DND-41 (cell line): ENCODE measurements at regions not wholly inside any gene's neighbourhood (a gene's known extent, or its start where the extent isn't known, plus 50 kb on each side); places are given as distances from the start of the nearest gene placed in this dataset.

Source experiments
- ATAC-seq: fragments of 200-7000 bp; cut with Tn5 transposase; 3 replicates; pipeline ENCODE4 v1.9.1; 2021; ENCODE audit warnings: low read depth; ENCODE audit not compliant: insufficient read depth
- DNase-seq: peaks from one replicate; pipeline ENCODE4 v3.0.0-alpha.2; 2020
- H2AFZ ChIP-seq: 2 replicates; pipeline ENCODE4 v1.6.0; 2012; ENCODE audit warnings: low read depth, low read length
- H3K27ac ChIP-seq: 2 replicates; pipeline ENCODE4 v1.5.1; 2012; ENCODE audit warnings: low read length, inconsistent platforms
- H3K27me3 ChIP-seq: fragments of 200-600 bp; sonication (generic); 2 replicates; pipeline ENCODE4 v1.6.0; 2012; ENCODE audit warnings: low read length, mild to moderate bottlenecking, inconsistent platforms; ENCODE audit not compliant: insufficient read depth, poor library complexity
- H3K36me3 ChIP-seq: 2 replicates; pipeline ENCODE4 v1.5.1; 2012; ENCODE audit warnings: low read length, inconsistent platforms; ENCODE audit not compliant: insufficient read depth
- H3K4me1 ChIP-seq: 2 replicates; pipeline ENCODE4 v1.5.1; 2012; ENCODE audit warnings: mild to moderate bottlenecking, low read length; ENCODE audit not compliant: insufficient read depth
- H3K4me2 ChIP-seq: 2 replicates; pipeline ENCODE4 v1.6.0; 2012; ENCODE audit warnings: mild to moderate bottlenecking, moderate library complexity, low read length, inconsistent platforms; ENCODE audit not compliant: insufficient read depth
- H3K4me3 ChIP-seq, 2 experiments: fragments of 200-600 bp in 1 of 2; shearing (Covaris generic) in 1 of 2; 2 replicates each; pipeline ENCODE4 v1.5.1; 2012 to 2016; ENCODE audit warnings: inconsistent platforms in 2 of 2, low read length in 2 of 2, mild to moderate bottlenecking in 2 of 2, low read depth in 1 of 2, moderate library complexity in 1 of 2
- H3K79me2 ChIP-seq: 2 replicates; pipeline ENCODE4 v1.6.0; 2012; ENCODE audit warnings: low read length, inconsistent platforms; ENCODE audit not compliant: insufficient read depth
- H3K9ac ChIP-seq: 2 replicates; pipeline ENCODE4 v1.6.0; 2012; ENCODE audit warnings: low read depth, mild to moderate bottlenecking, inconsistent platforms, low read length, moderate library complexity
- H3K9me3 ChIP-seq: 2 replicates; pipeline ENCODE4 v1.5.1; 2012; ENCODE audit warnings: low read length, moderate library complexity, mild to moderate bottlenecking, inconsistent platforms; ENCODE audit not compliant: insufficient read depth, severe bottlenecking
- H4K20me1 ChIP-seq: 2 replicates; pipeline ENCODE4 v1.6.0; 2012; ENCODE audit warnings: low read length; ENCODE audit not compliant: insufficient read depth
- EZH2 ChIP-seq: IDR thresholded peaks from 3 replicates; pipeline ENCODE4 v1.6.1; 2012; ENCODE audit warnings: borderline replicate concordance, low read depth, mild to moderate bottlenecking, moderate library complexity, low read length, inconsistent platforms; ENCODE audit not compliant: severe bottlenecking
- TF ChIP-seq, protein P1 (sequence below): IDR thresholded peaks from 2 replicates; pipeline ENCODE4 v1.5.1; 2012; ENCODE audit warnings: borderline replicate concordance, low read length, moderate library complexity, mild to moderate bottlenecking; ENCODE audit not compliant: poor library complexity, severe bottlenecking; ENCODE audit errors: extremely low read depth

DNA sequence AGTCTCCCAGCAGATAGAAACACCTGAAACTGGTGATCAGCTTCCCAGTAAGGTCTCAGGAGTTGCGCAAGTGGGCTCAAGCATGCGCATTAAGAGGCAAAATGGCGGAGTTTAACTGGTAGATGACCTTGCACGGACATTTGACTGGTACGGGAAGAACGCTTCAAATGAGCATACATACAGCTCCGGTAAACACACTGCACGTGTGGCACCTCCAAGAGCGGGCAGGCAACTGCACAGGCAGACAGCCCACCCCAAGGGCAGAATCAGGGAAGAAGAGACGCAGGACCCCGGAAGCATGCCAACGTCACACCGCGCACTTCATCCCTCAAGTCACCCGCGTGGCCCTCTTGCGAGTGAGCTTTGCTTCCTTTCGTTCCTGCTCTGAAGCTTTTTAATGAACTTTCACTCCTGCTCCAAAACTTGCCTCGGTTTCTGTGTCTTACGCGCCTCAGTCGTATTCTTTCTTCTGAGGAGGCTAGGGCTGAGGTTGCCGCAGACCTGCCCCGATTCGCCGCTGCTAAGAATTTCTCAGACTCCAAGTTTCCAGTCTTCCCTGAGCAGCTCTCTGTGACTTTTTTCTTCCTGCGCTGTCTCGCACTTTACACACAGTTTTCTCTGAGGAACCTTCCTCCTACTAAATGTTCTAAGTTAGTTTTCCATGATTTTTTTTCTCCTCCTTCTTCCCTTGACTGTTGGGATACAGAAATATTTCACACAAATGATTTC lies 180.7 kb upstream of the ZFP42 start:
- ATAC-seq (no peak), DNase-seq (no peak)
- no peak overlapping the region for H3K4me3 ChIP-seq
- H3K9ac ChIP-seq: no peak overlapping the region
- no peak overlapping the region for H3K27ac ChIP-seq
- no peaks in the 10 kb centered on the region for H3K27me3 ChIP-seq
- no peaks in the 10 kb centered on the region for H3K36me3 ChIP-seq
- H2AFZ ChIP-seq: no peak overlapping the region
- H3K79me2 ChIP-seq: no peaks in the 10 kb centered on the region
- no peaks in the 10 kb centered on the region for H3K4me1 ChIP-seq
- H3K4me2 ChIP-seq: no peak overlapping the region
- no peak for TF ChIP-seq EZH2
- TF ChIP-seq, protein P1, sequence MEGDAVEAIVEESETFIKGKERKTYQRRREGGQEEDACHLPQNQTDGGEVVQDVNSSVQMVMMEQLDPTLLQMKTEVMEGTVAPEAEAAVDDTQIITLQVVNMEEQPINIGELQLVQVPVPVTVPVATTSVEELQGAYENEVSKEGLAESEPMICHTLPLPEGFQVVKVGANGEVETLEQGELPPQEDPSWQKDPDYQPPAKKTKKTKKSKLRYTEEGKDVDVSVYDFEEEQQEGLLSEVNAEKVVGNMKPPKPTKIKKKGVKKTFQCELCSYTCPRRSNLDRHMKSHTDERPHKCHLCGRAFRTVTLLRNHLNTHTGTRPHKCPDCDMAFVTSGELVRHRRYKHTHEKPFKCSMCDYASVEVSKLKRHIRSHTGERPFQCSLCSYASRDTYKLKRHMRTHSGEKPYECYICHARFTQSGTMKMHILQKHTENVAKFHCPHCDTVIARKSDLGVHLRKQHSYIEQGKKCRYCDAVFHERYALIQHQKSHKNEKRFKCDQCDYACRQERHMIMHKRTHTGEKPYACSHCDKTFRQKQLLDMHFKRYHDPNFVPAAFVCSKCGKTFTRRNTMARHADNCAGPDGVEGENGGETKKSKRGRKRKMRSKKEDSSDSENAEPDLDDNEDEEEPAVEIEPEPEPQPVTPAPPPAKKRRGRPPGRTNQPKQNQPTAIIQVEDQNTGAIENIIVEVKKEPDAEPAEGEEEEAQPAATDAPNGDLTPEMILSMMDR: no peak
- H4K20me1 ChIP-seq: no peaks in the 10 kb centered on the region
- H3K9me3 ChIP-seq: no peaks in the 10 kb centered on the region

DNA sequence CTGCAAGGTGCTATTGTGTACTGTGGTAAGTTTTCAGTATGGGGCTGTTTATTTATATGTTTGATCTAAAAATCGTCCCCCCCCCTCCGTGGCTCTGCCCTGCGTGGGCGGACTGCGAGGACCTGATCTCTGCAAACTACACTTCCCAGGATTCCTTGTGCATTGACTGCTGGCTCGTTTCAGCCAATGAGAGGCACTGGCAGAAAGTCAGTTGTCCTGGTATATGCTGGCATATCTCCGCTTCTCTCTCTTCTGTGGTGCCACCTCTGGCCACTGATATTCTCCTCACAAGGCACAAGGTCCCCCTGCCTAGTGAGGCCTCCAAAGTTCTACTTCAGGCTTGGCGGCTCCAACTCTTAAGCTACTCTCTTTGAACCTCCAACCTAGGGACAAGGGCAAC lies 168.8 kb upstream of the ZFP42 start:
- H2AFZ ChIP-seq: no peak overlapping the region

DNA sequence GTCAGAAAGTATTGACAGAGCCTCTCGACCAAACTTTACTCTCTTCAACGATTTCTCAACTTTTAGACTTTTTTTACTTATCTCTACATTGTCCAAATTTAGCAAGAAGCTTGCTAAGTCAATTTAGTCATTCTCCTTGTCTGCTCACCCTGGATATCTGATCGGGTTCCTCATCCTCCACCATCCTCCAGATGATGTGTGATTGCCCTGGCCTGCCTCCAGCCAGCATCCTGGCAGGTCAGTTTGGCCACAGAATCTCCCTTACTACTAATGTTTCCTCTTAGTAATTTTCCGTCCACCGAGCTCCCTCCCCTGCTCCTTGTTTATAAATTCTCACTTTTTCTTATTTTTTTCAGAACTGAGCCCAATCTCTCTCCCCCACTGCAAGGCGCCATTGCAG lies 167.9 kb upstream of the ZFP42 start:
- no peak overlapping the region for H2AFZ ChIP-seq
- ATAC-seq (no peak), DNase-seq (no peak)
- H3K36me3 ChIP-seq: no peaks in the 10 kb centered on the region
- no peak overlapping the region for H3K4me2 ChIP-seq
- no peaks in the 10 kb centered on the region for H3K4me1 ChIP-seq
- TF ChIP-seq EZH2: no peak
- TF ChIP-seq, protein P1: no peak
- H3K79me2 ChIP-seq: no peaks in the 10 kb centered on the region
- no peak overlapping the region for H3K9ac ChIP-seq
- no peaks in the 10 kb centered on the region for H3K9me3 ChIP-seq
- H3K27me3 ChIP-seq: no peaks in the 10 kb centered on the region
- no peak overlapping the region for H3K27ac ChIP-seq
- H3K4me3 ChIP-seq: no peak overlapping the region
- H4K20me1 ChIP-seq: no peaks in the 10 kb centered on the region

More for the DNA sequence above, 168.8 kb upstream of the ZFP42 start:
- no peaks in the 10 kb centered on the region for H3K79me2 ChIP-seq
- no peak for TF ChIP-seq EZH2
- TF ChIP-seq, protein P1: no peak
- no peaks in the 10 kb centered on the region for H3K36me3 ChIP-seq
- no peak overlapping the region for H3K4me2 ChIP-seq
- H3K9ac ChIP-seq: no peak overlapping the region
- H3K4me3 ChIP-seq: no peak overlapping the region
- no peaks in the 10 kb centered on the region for H3K9me3 ChIP-seq
- H3K4me1 ChIP-seq: no peaks in the 10 kb centered on the region
- ATAC-seq (no peak), DNase-seq (no peak)
- no peaks in the 10 kb centered on the region for H4K20me1 ChIP-seq
- H3K27ac ChIP-seq: no peak overlapping the region
- no peaks in the 10 kb centered on the region for H3K27me3 ChIP-seq
